Fibroblast of mammary gland (primary cell): ENCODE measurements at regions not wholly inside any gene's neighbourhood (a gene's known extent, or its start where the extent isn't known, plus 50 kb on each side); places are given as distances from the start of the nearest gene placed in this dataset.

Experiments
- DNase-seq: peaks from one replicate; pipeline ENCODE4 v3.0.0-alpha.2; 2010; ENCODE audit warnings: low read depth
- H3K4me3 ChIP-seq: 2 replicates; pipeline ENCODE4 v1.5.1; 2011; ENCODE audit warnings: low read depth, mild to moderate bottlenecking, low read length, moderate library complexity; ENCODE audit not compliant: control insufficient read depth
- CTCF ChIP-seq: conservative IDR thresholded peaks from 2 replicates; pipeline ENCODE4 v1.5.1; 2011; ENCODE audit warnings: low read depth, low read length, inconsistent platforms; ENCODE audit not compliant: control insufficient read depth, insufficient read depth

- no peak for TF ChIP-seq CTCF
Measured at GRCh38 chr16:73710526-73710925, 586.1 kb upstream of the PSMD7 start.

GRCh38 chr16:73707863-73708262 lies 588.8 kb upstream of the PSMD7 start:
- TF ChIP-seq CTCF = no peak
- H3K4me3 ChIP-seq = no peak overlapping the region
- no peak for DNase-seq

More at GRCh38 chr16:73710526-73710925, 586.1 kb upstream of the PSMD7 start:
- no peak for DNase-seq
- H3K4me3 ChIP-seq = no peak overlapping the region

GRCh38 chr16:73703891-73704290 lies 592.7 kb upstream of the PSMD7 start:
- TF ChIP-seq CTCF = no peak
- H3K4me3 ChIP-seq = no peak overlapping the region
- no peak for DNase-seq

- no peak for TF ChIP-seq CTCF
- DNase-seq = no peak
- H3K4me3 ChIP-seq = no peak overlapping the region
Measured at GRCh38 chr16:73697336-73697735, 599.3 kb upstream of the PSMD7 start.

GRCh38 chr16:73692861-73693260 lies 603.8 kb upstream of the PSMD7 start:
- no peak for DNase-seq
- no peak for TF ChIP-seq CTCF
- no peak overlapping the region for H3K4me3 ChIP-seq

- no peak for DNase-seq
- H3K4me3 ChIP-seq = no peak overlapping the region
- TF ChIP-seq CTCF = no peak
Measured at GRCh38 chr16:73683804-73684203, 612.8 kb upstream of the PSMD7 start.

- H3K4me3 ChIP-seq = no peak overlapping the region
- no peak for TF ChIP-seq CTCF
Measured at GRCh38 chr16:73672135-73672534, 624.2 kb upstream of the ZFHX3 start.

More at GRCh38 chr16:73672135-73672534, 624.2 kb upstream of the ZFHX3 start:
- no peak for DNase-seq
